HG03066 (cell line): ENCODE measurements at regions not wholly inside any gene's neighbourhood (a gene's known extent, or its start where the extent isn't known, plus 50 kb on each side); places are given as distances from the start of the nearest gene placed in this dataset.
"Not testable (repeated sequence)": the region's sequence is repeated elsewhere in the genome, so short reads cannot be mapped to it uniquely, and the experiment has no call there.

Experiments
- ATAC-seq: cut with Tn5 transposase; IDR thresholded peaks from one replicate; pipeline ENCODE4 v1.9.1; 2021; ENCODE audit warnings: low read depth; ENCODE audit not compliant: unreplicated experiment

GRCh38 chr3:18086078-18086477 lies 339.1 kb downstream of the SATB1 start:
- ATAC-seq, result no peak

GRCh38 chr3:18085429-18085828 lies 339.7 kb downstream of the SATB1 start:
- no peak for ATAC-seq

- ATAC-seq, result not testable (repeated sequence)
These were observed 340.8 kb upstream of the TBC1D5 start for GRCh38 chr3:18083273-18083590.

- ATAC-seq, result no peak
These were observed 340.3 kb upstream of the TBC1D5 start for GRCh38 chr3:18082551-18083272.

- no peak for ATAC-seq
These were observed 337.8 kb upstream of the TBC1D5 start for GRCh38 chr3:18080198-18080689.

GRCh38 chr3:18079739-18080138 lies 337.3 kb upstream of the TBC1D5 start:
- ATAC-seq, result no peak

GRCh38 chr3:18079062-18079461 lies 336.6 kb upstream of the TBC1D5 start:
- no peak for ATAC-seq

- ATAC-seq, result no peak
These were observed 334.9 kb upstream of the TBC1D5 start for GRCh38 chr3:18077128-18077840.

GRCh38 chr3:18076301-18076700 lies 333.9 kb upstream of the TBC1D5 start:
- ATAC-seq, result no peak

GRCh38 chr3:18075799-18076198 lies 333.4 kb upstream of the TBC1D5 start:
- ATAC-seq, result no peak

- ATAC-seq, result no peak
These were observed 329.4 kb upstream of the TBC1D5 start for GRCh38 chr3:18071833-18072232.

- ATAC-seq, result no peak
These were observed 328.5 kb upstream of the TBC1D5 start for GRCh38 chr3:18070944-18071343.

- no peak for ATAC-seq
These were observed 327.8 kb upstream of the TBC1D5 start for GRCh38 chr3:18070231-18070630.

- ATAC-seq, result no peak
These were observed 327.1 kb upstream of the TBC1D5 start for GRCh38 chr3:18069568-18069967.

GRCh38 chr3:18066899-18067582 lies 324.6 kb upstream of the TBC1D5 start:
- no peak for ATAC-seq

GRCh38 chr3:18064586-18064985 lies 322.2 kb upstream of the TBC1D5 start:
- ATAC-seq, result no peak

- no peak for ATAC-seq
These were observed 320.2 kb upstream of the TBC1D5 start for GRCh38 chr3:18062657-18063025.

GRCh38 chr3:18061737-18062656 lies 319.6 kb upstream of the TBC1D5 start:
- no peak for ATAC-seq

GRCh38 chr3:18058666-18059065 lies 316.2 kb upstream of the TBC1D5 start:
- no peak for ATAC-seq

- ATAC-seq, result no peak
These were observed 315.1 kb upstream of the TBC1D5 start for GRCh38 chr3:18057471-18058091.
